DOHH2 (cell line): ENCODE measurements at regions not wholly inside any gene's neighbourhood (a gene's known extent, or its start where the extent isn't known, plus 50 kb on each side); places are given as distances from the start of the nearest gene placed in this dataset.

Source experiments
- H3F3A ChIP-seq: fragments of 200-600 bp; sonication (generic), shearing (Covaris generic); 2 replicates; pipeline ENCODE4 v1.6.0; 2016; ENCODE audit warnings: antibody characterized with exemption, mild to moderate bottlenecking; ENCODE audit not compliant: control insufficient read depth, insufficient read depth
- H3K27ac ChIP-seq: fragments of 200-600 bp; sonication (generic); 2 replicates; pipeline ENCODE4 v1.5.1; 2014; ENCODE audit warnings: low read depth, mild to moderate bottlenecking, low read length, moderate library complexity
- H3K27me3 ChIP-seq: fragments of 200-600 bp; sonication (generic); 2 replicates; pipeline ENCODE4 v1.6.1; 2014; ENCODE audit warnings: mild to moderate bottlenecking, low read length, mixed read lengths; ENCODE audit not compliant: control insufficient read depth
- H3K36me3 ChIP-seq: fragments of 200-600 bp; sonication (generic); 2 replicates; pipeline ENCODE4 v1.6.1; 2014; ENCODE audit warnings: mild to moderate bottlenecking, low read length, moderate library complexity, mixed read lengths; ENCODE audit not compliant: control insufficient read depth
- H3K4me1 ChIP-seq: fragments of 200-600 bp; sonication (generic); 2 replicates; pipeline ENCODE4 v1.6.1; 2014; ENCODE audit warnings: mild to moderate bottlenecking, low read length, mixed read lengths; ENCODE audit not compliant: control insufficient read depth
- H3K4me2 ChIP-seq: fragments of 200-600 bp; sonication (generic); 2 replicates; pipeline ENCODE4 v1.6.0; 2014; ENCODE audit warnings: mild to moderate bottlenecking, low read length, moderate library complexity
- H3K4me3 ChIP-seq: fragments of 200-600 bp; sonication (generic); 2 replicates; pipeline ENCODE4 v1.5.1; 2014; ENCODE audit warnings: mild to moderate bottlenecking, low read length, mixed read lengths
- H3K79me2 ChIP-seq: fragments of 200-600 bp; sonication (generic); 2 replicates; pipeline ENCODE4 v1.6.1; 2014; ENCODE audit warnings: mild to moderate bottlenecking, low read length, mixed read lengths; ENCODE audit not compliant: control insufficient read depth
- H3K9me2 ChIP-seq: fragments of 200-600 bp; sonication (generic); replicated peaks from 2 replicates; pipeline ENCODE4 v1.6.1; 2014; ENCODE audit warnings: mild to moderate bottlenecking, low read length, mixed read lengths; ENCODE audit not compliant: control insufficient read depth
- H3K9me3 ChIP-seq: fragments of 200-600 bp; sonication (generic); 2 replicates; pipeline ENCODE4 v1.6.1; 2014; ENCODE audit warnings: antibody characterized with exemption, low read length, mixed read lengths; ENCODE audit not compliant: control insufficient read depth, insufficient read depth
- H4K20me1 ChIP-seq: fragments of 200-600 bp; sonication (generic); 2 replicates; pipeline ENCODE4 v1.6.0; 2014; ENCODE audit warnings: low read depth, mild to moderate bottlenecking, antibody characterized with exemption, low read length, moderate library complexity; ENCODE audit not compliant: control insufficient read depth, insufficient read depth
- EZH2phosphoT487 ChIP-seq: fragments of 200-600 bp; sonication (generic); IDR thresholded peaks from 2 replicates; pipeline ENCODE4 v1.6.1; 2017; ENCODE audit warnings: borderline replicate concordance, mild to moderate bottlenecking, antibody characterized with exemption, low read length, moderate library complexity, mixed read lengths
- TF ChIP-seq, protein P1 (sequence below): fragments of 200-600 bp; sonication (generic); IDR thresholded peaks from one replicate; pipeline ENCODE4 v1.5.1; 2014; ENCODE audit warnings: antibody characterized with exemption, mild to moderate bottlenecking, low read depth, low read length; ENCODE audit not compliant: poor library complexity, severe bottlenecking

- no peaks in the 10 kb centered on the region for H3K9me2 ChIP-seq
- TF ChIP-seq, protein P1, sequence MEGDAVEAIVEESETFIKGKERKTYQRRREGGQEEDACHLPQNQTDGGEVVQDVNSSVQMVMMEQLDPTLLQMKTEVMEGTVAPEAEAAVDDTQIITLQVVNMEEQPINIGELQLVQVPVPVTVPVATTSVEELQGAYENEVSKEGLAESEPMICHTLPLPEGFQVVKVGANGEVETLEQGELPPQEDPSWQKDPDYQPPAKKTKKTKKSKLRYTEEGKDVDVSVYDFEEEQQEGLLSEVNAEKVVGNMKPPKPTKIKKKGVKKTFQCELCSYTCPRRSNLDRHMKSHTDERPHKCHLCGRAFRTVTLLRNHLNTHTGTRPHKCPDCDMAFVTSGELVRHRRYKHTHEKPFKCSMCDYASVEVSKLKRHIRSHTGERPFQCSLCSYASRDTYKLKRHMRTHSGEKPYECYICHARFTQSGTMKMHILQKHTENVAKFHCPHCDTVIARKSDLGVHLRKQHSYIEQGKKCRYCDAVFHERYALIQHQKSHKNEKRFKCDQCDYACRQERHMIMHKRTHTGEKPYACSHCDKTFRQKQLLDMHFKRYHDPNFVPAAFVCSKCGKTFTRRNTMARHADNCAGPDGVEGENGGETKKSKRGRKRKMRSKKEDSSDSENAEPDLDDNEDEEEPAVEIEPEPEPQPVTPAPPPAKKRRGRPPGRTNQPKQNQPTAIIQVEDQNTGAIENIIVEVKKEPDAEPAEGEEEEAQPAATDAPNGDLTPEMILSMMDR = no peak
- TF ChIP-seq EZH2phosphoT487 = no peak
- H3K79me2 ChIP-seq = no peaks in the 10 kb centered on the region
- H3K4me3 ChIP-seq = no peak overlapping the region
- H4K20me1 ChIP-seq = no peaks in the 10 kb centered on the region
- H3K36me3 ChIP-seq = no peaks in the 10 kb centered on the region
- H3K4me2 ChIP-seq = no peak overlapping the region
- no peak overlapping the region for H3K27ac ChIP-seq
- H3F3A ChIP-seq = no peaks in the 10 kb centered on the region
- no peaks in the 10 kb centered on the region for H3K27me3 ChIP-seq
- no peaks in the 10 kb centered on the region for H3K4me1 ChIP-seq
- H3K9me3 ChIP-seq = no peaks in the 10 kb centered on the region
Observed at GRCh38 chr6:119565893-119566292, 216.3 kb upstream of the MAN1A1 start.

DNA sequence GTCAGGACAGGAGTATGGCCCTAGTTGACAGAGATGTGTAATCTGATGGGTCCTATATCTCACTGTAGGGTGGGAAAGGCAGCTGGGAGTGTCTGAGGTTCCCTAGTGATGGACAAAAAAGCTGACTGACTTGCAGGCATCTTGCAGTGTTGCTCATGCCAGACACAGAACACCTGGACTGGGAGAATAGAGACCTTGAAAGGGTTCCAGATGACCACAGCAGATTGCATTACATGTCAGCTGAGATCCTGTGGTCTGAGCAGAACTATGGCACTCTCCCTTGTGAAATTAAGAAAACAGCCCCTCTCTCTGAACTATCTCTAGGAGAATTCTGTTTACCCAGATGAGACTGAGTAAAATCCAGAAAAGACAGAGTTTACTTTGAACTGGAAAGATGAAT lies 212.6 kb upstream of the MAN1A1 start:
- Histone ChIP-seq H3K4me1 (no peaks in the 10 kb centered on the region), H3K27me3 (no peaks in the 10 kb centered on the region), H3K9me2 (no peaks in the 10 kb centered on the region), H3F3A (no peaks in the 10 kb centered on the region), H3K4me3 (no peak overlapping the region), H4K20me1 (no peaks in the 10 kb centered on the region), H3K9me3 (no peaks in the 10 kb centered on the region), H3K36me3 (no peaks in the 10 kb centered on the region), H3K4me2 (no peak overlapping the region), H3K79me2 (no peaks in the 10 kb centered on the region), H3K27ac (no peak overlapping the region)
- no peak for TF ChIP-seq EZH2phosphoT487
- TF ChIP-seq, protein P1 = no peak

DNA sequence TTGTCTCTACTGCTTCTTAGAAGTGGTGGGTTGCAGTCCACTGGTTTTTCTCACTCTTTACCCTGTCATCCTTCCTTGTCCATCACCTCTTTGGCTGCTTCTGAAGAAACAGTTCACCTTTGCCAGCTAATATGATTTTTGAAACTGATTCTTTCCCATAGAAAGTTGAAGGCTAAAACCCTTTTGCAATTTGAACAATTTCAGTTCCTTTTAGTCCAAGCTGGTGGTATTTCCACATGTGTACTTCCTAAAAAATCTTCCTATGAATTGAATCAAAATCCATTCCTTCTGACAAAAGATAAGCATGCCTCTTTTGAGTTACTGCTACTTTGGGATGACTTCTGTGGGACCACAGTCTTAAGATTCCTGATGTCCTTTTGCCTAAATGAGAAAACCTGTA lies 210.0 kb upstream of the MAN1A1 start:
- Histone ChIP-seq H3K4me1 (no peaks in the 10 kb centered on the region), H4K20me1 (no peaks in the 10 kb centered on the region), H3K27ac (no peak overlapping the region), H3K9me2 (no peaks in the 10 kb centered on the region), H3K27me3 (no peaks in the 10 kb centered on the region), H3K4me3 (no peak overlapping the region), H3F3A (no peaks in the 10 kb centered on the region), H3K9me3 (no peaks in the 10 kb centered on the region), H3K4me2 (no peak overlapping the region), H3K36me3 (no peaks in the 10 kb centered on the region), H3K79me2 (no peaks in the 10 kb centered on the region)
- TF ChIP-seq, protein P1 = no peak
- TF ChIP-seq EZH2phosphoT487 = no peak

GRCh38 chr6:119557239-119557638 lies 207.7 kb upstream of the MAN1A1 start:
- TF ChIP-seq, protein P1 = no peak
- TF ChIP-seq EZH2phosphoT487 = no peak
- no peaks in the 10 kb centered on the region for H3F3A ChIP-seq
- no peaks in the 10 kb centered on the region for H3K79me2 ChIP-seq
- no peak overlapping the region for H3K27ac ChIP-seq
- no peaks in the 10 kb centered on the region for H3K27me3 ChIP-seq
- no peaks in the 10 kb centered on the region for H4K20me1 ChIP-seq
- no peaks in the 10 kb centered on the region for H3K36me3 ChIP-seq
- no peaks in the 10 kb centered on the region for H3K4me1 ChIP-seq
- H3K9me3 ChIP-seq = no peaks in the 10 kb centered on the region
- no peak overlapping the region for H3K4me2 ChIP-seq
- no peaks in the 10 kb centered on the region for H3K9me2 ChIP-seq
- H3K4me3 ChIP-seq = no peak overlapping the region
